NCI-H69 (cell line): ENCODE measurements at regions not wholly inside any gene's neighbourhood (a gene's known extent, or its start where the extent isn't known, plus 50 kb on each side); places are given as distances from the start of the nearest gene placed in this dataset.
A peak's percentile ranks its signal among the peaks of the same experiment; 100 is the strongest.
"Not testable (repeated sequence)": the region's sequence is repeated elsewhere in the genome, so short reads cannot be mapped to it uniquely, and the experiment has no call there.

Experiments used
- DNase-seq: peaks from one replicate; lab custom pipeline; 2025; lab: John Stamatoyannopoulos, UW

DNA sequence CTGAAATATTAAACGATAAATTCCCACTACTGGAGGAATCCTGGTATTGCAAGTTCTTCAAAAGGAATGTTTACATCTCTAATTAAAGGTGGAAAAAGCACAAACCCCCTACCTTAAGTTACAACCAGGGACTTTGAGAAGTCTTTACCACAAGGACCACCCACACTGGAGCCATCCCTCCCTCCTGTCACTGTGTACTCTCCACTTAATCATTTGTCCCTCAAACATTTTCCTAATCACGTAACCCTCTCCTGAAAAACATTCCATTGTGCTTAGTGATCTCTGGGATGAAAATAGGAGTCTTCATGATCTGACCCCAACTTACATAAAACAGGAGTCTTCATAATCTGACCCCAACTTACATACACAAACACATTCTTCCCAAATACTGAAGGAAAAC lies 85.7 kb downstream of the SUCLG1 start:
- DNase-seq, result no peak

- no peak for DNase-seq
Measured at GRCh38 chr2:84362541-84362940, 96.5 kb downstream of the SUCLG1 start.

- no peak for DNase-seq
Measured at GRCh38 chr2:84338069-84338468, 121.0 kb downstream of the SUCLG1 start.

DNA sequence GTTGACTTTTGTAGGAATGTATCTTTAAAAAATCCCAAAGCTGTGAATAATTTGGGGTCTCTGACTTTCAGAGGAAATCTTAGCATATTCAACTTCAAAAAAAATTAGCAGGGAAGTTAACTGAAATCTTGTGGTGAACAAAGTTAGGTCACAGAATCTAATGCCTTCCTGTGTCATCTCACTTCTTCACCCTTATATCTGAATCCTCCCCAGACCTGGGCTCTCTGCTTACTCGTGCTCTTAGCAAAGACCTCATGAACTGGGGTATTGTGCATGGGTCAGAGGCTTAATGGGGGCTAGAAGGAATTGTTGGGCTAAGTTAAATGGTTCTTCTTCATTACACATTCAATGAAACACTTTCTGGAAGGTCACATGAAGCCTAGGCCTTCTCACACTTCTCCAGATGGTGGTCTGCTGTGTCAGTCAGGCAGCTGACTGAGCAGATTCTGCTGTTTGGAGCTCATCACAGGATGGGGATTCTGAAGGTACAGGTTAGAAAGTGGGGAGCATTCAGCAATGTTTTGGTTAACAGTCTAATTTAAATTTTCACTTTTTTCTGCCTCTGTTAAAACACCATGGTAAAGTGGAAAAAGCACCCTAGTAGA lies 131.3 kb downstream of the SUCLG1 start:
- DNase-seq, result no peak

DNA sequence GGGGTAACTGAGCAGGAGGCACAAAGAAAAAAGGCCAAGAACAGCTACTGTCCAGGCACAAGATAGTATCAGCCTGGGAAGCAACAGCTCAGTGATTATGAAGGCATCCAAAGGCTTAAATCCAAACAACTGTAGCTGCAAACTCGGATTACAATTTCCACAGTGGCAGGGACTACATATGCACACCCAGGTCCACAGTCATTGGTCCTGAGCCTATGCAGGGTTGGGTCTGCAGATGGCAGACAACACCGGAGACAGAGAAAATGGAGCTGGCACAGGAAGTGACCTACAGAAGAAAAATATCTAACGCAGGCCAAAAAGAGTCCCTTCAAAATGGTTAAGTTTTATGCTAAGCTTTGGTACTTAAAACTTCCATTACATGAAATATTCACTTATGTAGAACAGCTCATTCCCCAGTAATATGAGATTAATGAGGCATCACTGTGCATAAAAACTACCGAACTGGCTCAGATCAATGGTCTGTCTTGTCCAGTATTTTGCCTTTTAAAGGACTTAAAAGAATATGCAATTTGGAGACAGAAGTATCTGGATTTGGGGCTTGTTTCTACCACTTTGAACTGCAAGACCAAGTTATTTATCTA lies 132.1 kb downstream of the SUCLG1 start:
- DNase-seq, result no peak

DNA sequence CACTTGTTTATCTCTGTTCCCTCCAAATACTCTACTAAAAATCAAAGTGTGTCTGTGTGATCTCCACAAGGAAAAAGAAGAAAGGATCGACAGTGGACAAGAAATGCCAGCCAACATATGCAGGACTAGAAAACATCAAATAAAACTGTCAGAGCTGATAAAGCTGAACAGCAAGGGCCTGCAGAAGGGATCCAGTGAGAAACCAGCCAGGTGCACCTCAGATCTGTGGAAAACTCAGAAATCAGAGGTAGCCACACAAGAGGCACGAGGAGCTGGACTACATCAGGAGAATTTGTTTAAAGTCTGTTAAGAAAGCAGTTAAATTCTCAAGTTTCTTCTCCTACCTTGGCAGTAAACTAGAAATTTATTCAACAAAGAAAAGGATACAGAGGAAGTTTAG lies 135.2 kb downstream of the SUCLG1 start:
- no peak for DNase-seq

GRCh38 chr2:84320940-84321339 lies 138.1 kb downstream of the SUCLG1 start:
- no peak for DNase-seq

DNA sequence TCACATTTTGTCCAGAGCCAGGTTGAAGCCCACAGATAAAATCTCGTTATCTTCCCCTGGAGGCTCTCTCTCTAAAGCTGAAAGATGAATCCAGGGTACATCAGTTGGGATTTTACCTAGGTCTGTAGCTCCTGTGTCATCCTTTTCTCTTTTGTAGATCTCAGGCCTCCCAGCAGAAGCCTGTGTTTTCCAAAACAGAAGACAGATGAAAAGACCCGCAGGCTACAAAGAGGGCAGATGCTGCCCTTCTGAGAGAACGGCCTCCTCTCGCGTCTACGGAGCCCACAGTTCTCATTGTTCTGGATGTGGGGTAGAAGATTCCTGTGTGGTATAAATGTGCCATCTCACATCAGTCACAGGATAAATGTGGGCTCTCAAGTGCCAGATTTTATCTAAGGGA lies 139.5 kb downstream of the SUCLG1 start:
- DNase-seq, result no peak

- no peak for DNase-seq
Measured at GRCh38 chr2:84317135-84317534, 141.9 kb downstream of the SUCLG1 start.

DNA sequence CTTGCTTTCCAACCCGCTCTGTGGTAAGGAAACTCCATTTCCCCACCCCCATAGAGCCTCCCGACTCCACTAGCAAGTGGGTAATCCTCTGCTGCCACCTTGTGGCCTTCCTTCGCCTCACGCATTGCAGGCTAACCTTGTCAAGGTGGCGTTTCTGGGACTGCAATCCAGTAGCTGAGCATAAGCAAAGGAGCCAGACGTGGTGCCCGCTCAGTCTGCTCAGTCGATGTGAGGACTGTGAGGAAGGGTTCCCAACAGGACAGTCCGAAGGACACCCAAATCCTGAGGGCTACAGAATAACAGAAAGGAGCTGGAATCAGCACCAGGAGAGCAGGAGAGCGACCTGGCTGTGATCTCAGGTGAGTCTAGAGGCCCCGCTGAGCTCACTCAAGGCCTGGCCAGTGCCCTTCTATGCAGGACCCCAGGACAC lies 144.2 kb downstream of the SUCLG1 start:
- DNase-seq, result peak; percentile 61

DNA sequence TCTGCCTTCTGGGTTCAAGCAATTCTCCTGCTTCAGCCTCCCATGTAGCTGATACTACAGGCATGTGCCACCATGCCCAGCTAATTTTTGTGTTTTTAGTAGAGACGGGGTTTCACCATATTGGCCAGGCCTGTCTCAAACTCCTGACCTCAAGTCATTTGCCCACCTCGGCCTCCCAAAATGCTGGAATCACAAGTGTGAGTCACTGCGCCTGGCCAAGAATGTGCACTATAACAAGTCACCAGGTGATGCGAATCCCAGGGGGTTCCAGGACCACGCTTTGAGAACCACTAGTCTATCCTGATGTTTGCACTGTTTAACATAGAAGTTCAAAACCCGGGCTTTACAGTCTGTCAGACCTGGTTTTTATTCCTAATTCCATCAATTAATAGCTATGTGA lies 144.8 kb downstream of the SUCLG1 start:
- DNase-seq, result no peak

GRCh38 chr2:84309281-84309680 lies 149.8 kb downstream of the SUCLG1 start:
- no peak for DNase-seq

- no peak for DNase-seq
Measured at GRCh38 chr2:84306361-84306760, 152.7 kb downstream of the SUCLG1 start.

- peak; percentile 14 for DNase-seq
Measured at GRCh38 chr2:84302513-84303412, 156.3 kb downstream of the SUCLG1 start.

- DNase-seq, result no peak
Measured at GRCh38 chr2:84301717-84302116, 157.4 kb downstream of the SUCLG1 start.

GRCh38 chr2:84300696-84301029 lies 158.4 kb downstream of the SUCLG1 start:
- no peak for DNase-seq

- DNase-seq, result not testable (repeated sequence)
Measured at GRCh38 chr2:84300001-84300695, 158.9 kb downstream of the SUCLG1 start.

DNA sequence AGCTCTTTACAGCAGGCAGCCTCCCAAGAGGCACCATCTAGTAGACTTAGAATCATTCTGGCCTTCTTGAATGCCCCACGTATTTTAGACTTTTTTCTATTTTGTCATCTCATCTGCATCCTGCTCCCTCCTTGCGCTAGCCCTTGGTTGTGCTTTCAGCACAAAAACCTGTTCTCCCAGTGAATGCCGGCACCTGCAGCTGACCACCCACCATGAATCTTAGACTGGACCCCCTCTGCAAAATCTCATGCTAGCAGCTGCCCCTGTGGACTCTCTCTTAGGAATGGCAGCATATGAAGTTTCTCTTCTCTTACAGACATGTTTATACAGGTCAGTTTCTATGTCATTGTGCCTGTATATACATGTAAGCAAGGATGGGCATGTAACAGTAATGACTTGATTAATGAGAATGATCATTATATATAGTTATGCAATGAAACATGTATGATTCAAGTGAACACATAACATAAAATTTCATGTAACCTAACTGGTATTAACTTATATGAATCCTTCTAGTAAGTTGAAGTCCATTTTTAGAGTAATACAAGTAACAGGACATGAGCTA lies 159.8 kb downstream of the SUCLG1 start:
- DNase-seq, result no peak

GRCh38 chr2:84297155-84297554 lies 161.9 kb downstream of the SUCLG1 start:
- DNase-seq, result no peak

DNA sequence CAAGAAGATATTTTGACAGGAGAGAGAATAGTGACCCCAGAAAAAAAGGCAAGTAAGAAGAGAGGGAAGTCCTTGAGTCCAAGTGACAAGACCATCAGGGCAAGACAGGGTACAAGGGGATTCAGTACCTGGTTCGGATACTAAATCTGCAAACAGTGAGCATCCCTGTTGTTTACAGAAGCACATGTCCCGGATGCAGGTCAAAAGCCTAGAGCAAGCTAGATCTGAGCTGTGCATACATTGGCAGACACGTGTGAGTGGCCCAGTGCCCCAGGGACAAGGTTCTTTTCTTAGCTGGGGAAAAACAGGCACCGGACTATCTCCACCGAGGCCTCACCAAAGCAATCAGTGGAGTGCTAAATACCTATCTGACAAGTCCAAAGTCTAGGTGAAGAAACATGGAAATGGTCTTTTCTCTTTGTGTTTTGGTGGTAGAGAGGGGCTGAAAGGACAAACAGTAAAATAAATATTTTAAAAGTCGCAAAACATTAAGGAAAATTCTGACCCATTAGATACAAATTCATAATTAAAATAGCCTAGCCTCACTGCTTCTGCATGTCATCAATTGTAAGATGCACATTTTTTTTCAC lies 165.2 kb downstream of the SUCLG1 start:
- no peak for DNase-seq

- no peak for DNase-seq
Measured at GRCh38 chr2:84292545-84292944, 166.5 kb downstream of the SUCLG1 start.

DNA sequence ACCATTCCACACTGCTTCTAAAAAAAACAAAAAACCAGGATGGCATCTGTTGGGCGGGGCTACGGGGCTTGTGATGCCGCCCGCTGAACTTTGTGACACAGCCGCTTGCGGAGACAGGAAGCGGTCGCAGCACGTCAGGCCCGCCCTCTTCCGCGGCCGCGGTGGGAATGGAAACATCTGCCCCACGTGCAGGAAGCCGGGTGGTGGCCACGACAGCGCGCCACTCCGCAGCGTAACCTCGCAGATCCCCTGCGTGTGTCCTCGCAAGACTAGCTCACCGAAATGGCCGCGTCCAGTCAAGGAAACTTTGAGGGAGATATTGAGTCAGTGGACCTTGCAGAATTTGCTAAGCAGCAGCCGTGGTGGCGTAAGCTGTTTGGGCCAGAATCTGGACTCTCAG lies 168.5 kb downstream of the SUCLG1 start:
- DNase-seq, result no peak
